ENCODE measurements at regions not wholly inside any gene's neighbourhood (a gene's known extent, or its start where the extent isn't known, plus 50 kb on each side); places are given as distances from the start of the nearest gene placed in this dataset.

GRCh38 chr6:170030284-170030815, 260.5 kb downstream of the DLL1 start:
- DNase-seq (ENCODE audit: low read depth, low spot score), result no peak
- H3K9me1 ChIP-seq (replicated peaks; ENCODE audit: control insufficient read depth, extremely low read depth, insufficient read depth, low read length), result no peaks in the 10 kb centered on the region
- no peak for FAIRE-seq
- H3K9me3 ChIP-seq (replicated peaks; ENCODE audit: control insufficient read depth, insufficient read depth, low read length), result no peaks in the 10 kb centered on the region
- no peaks in the 10 kb centered on the region for H3K4me1 ChIP-seq (ENCODE audit: control insufficient read depth, extremely low read depth, insufficient read depth, low read length)
- no peak overlapping the region for H3K9ac ChIP-seq (replicated peaks; ENCODE audit: extremely low read depth, insufficient read depth, low read length)
- ChIA-PET POLR2A (no interaction called here), CTCF (no interaction called here)
- H4K20me1 ChIP-seq (replicated peaks; ENCODE audit: control insufficient read depth, extremely low read depth, insufficient read depth, low read length), result no peaks in the 10 kb centered on the region
- dilution Hi-C loops (cut with MboI; ENCODE audit: extremely low pct_ligation_motif_present, low sequenced_read_pairs) (no loop called here), intact Hi-C loops (cut with micrococcal nuclease) (no loop called here)
- H3K79me2 ChIP-seq (ENCODE audit: control insufficient read depth, insufficient read depth, low read length), result no peaks in the 10 kb centered on the region
- H3K36me3 ChIP-seq (ENCODE audit: control insufficient read depth in 2 of 2, extremely low read depth in 1 of 2, insufficient read depth in 2 of 2, low read length in 2 of 2), result no peaks in the 10 kb centered on the region
- no peak for TF ChIP-seq POLR2A (IDR thresholded peaks at IDR 0.05; ENCODE audit: low read depth, low read length)
- no peak for TF ChIP-seq MAX (IDR thresholded peaks at IDR 0.05; ENCODE audit: insufficient read depth, insufficient read length)
- TF ChIP-seq GATA2 (IDR thresholded peaks at IDR 0.05; ENCODE audit: insufficient read depth, insufficient read length, low read depth, low read length), result no peak
- TF ChIP-seq MYC (IDR thresholded peaks at IDR 0.05; ENCODE audit: low read depth, low read length), result no peak
- TF ChIP-seq FOS (IDR thresholded peaks at IDR 0.05; ENCODE audit: borderline replicate concordance, insufficient read depth, low read length), result no peak
- no peak for TF ChIP-seq JUN (IDR thresholded peaks at IDR 0.05; ENCODE audit: borderline replicate concordance, insufficient read depth, insufficient read length, low read depth)
- TF ChIP-seq EZH2 (IDR thresholded peaks at IDR 0.05; ENCODE audit: borderline replicate concordance, low read depth, low read length, severe bottlenecking), result no peak
- TF ChIP-seq CTCF (IDR thresholded peaks at IDR 0.05; ENCODE audit: extremely low read depth in 1 of 2, insufficient read depth in 1 of 2, low read depth in 1 of 2, low read length in 2 of 2), result no peak
- no peak for TF ChIP-seq POLR2AphosphoS5 (IDR thresholded peaks at IDR 0.05; ENCODE audit: insufficient read depth, low read depth, low read length)
- no peaks in the 10 kb centered on the region for H3K27me3 ChIP-seq (ENCODE audit: control insufficient read depth in 2 of 2, insufficient read depth in 2 of 2, low read length in 2 of 2)
- H2AFZ ChIP-seq (ENCODE audit: low read depth, low read length), result no peak overlapping the region
- no peak overlapping the region for H3K4me2 ChIP-seq (ENCODE audit: insufficient read depth, low read length)
- H3K27ac ChIP-seq (ENCODE audit: insufficient read depth, low read depth, low read length), result no peak overlapping the region
- BruUV-seq (replicated peaks), result no TSS peak
- no peak overlapping the region for H3K4me3 ChIP-seq (replicated peaks in 1 of 3; ENCODE audit: insufficient read depth in 1 of 3, low read depth in 1 of 3, low read length in 3 of 3)
